ENCODE measurements at regions not wholly inside any gene's neighbourhood (a gene's known extent, or its start where the extent isn't known, plus 50 kb on each side); places are given as distances from the start of the nearest gene placed in this dataset.
A peak's percentile ranks its signal among the peaks of the same experiment; 100 is the strongest.

DNA sequence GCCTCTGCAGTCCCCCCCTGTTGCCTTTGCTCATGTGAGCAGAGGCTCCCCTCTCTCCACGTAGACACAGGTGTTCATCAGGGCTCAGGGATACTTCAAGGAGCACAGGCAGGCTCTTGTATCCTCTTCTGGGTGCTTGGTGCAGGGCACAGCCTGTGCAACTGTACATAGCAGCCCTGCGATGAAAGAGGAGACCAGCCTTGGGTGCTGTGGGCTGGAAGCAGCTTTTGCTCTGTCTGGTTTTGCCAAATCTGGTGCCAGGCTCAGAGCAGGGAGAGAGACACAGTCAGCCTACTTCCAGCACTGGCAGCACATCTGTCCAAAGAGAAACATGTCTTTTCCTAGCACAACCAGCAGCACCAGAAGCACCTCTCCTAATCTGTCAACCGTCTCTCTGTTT lies 132.1 kb downstream of the ETS2 start:
- H3K4me3 Mint-ChIP-seq = no peak overlapping the region
- ATAC-seq (no peak), DNase-seq (no peak)
- peak overlapping the region in 1 of 2 donors; percentile 64 for H3K27ac Mint-ChIP-seq
- Histone ChIP-seq H3K4me3 (ENCODE audit: low read length) (no peak overlapping the region), H3K36me3 (ENCODE audit: control insufficient read depth, insufficient read depth, low read length) (no peaks in the 10 kb centered on the region), H3K4me1 (ENCODE audit: control insufficient read depth, insufficient read depth, low read length) (peaks cover 11% of the 10 kb centered on the region), H3K9me3 (ENCODE audit: control insufficient read depth, insufficient read depth, low read length) (no peaks in the 10 kb centered on the region), H3K27me3 (ENCODE audit: control insufficient read depth, insufficient read depth, low read length) (no peaks in the 10 kb centered on the region), H3K27ac (ENCODE audit: low read length) (no peak overlapping the region)
- TF ChIP-seq, protein P1, sequence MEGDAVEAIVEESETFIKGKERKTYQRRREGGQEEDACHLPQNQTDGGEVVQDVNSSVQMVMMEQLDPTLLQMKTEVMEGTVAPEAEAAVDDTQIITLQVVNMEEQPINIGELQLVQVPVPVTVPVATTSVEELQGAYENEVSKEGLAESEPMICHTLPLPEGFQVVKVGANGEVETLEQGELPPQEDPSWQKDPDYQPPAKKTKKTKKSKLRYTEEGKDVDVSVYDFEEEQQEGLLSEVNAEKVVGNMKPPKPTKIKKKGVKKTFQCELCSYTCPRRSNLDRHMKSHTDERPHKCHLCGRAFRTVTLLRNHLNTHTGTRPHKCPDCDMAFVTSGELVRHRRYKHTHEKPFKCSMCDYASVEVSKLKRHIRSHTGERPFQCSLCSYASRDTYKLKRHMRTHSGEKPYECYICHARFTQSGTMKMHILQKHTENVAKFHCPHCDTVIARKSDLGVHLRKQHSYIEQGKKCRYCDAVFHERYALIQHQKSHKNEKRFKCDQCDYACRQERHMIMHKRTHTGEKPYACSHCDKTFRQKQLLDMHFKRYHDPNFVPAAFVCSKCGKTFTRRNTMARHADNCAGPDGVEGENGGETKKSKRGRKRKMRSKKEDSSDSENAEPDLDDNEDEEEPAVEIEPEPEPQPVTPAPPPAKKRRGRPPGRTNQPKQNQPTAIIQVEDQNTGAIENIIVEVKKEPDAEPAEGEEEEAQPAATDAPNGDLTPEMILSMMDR (IDR thresholded peaks at IDR 0.05) = no peak
- 71% methylated on average over 3 of the region's 3 CpGs for WGBS (ENCODE audit: insufficient coverage)
- H3K36me3 Mint-ChIP-seq = no peaks in the 10 kb centered on the region
- intact Hi-C loops (cut with micrococcal nuclease) = no loop called here
- H3K9me3 Mint-ChIP-seq = no peaks in the 10 kb centered on the region
- peaks cover 2 to 7% of the 10 kb centered on the region in 2 donors for H3K27me3 Mint-ChIP-seq (ENCODE audit: low read depth in 2 of 2)
- H3K4me1 Mint-ChIP-seq = peaks cover 13 to 15% of the 10 kb centered on the region in 2 donors

GRCh38 chr21:38937286-38937790 lies 131.6 kb downstream of the ETS2 start:
- peaks cover 11% of the 10 kb centered on the region for H3K4me1 ChIP-seq (ENCODE audit: control insufficient read depth, insufficient read depth, low read length)
- DNase-seq = no peak
- ATAC-seq = no peak
- WGBS (ENCODE audit: insufficient coverage) = 70% methylated on average over 3 of the region's 4 CpGs
- Mint-ChIP-seq H3K9me3 (no peaks in the 10 kb centered on the region), H3K4me1 (peaks cover 13 to 15% of the 10 kb centered on the region in 2 donors), H3K27me3 (ENCODE audit: low read depth in 2 of 2) (peaks cover 2% of the 10 kb centered on the region in 2 donors), H3K4me3 (no peak overlapping the region), H3K27ac (peak overlapping the region in 1 of 2 donors; percentile 64), H3K36me3 (no peaks in the 10 kb centered on the region)
- intact Hi-C loops (cut with micrococcal nuclease) = no loop called here
- TF ChIP-seq, protein P1 (IDR thresholded peaks at IDR 0.05) = no peak
- no peaks in the 10 kb centered on the region for H3K36me3 ChIP-seq (ENCODE audit: control insufficient read depth, insufficient read depth, low read length)
- H3K9me3 ChIP-seq (ENCODE audit: control insufficient read depth, insufficient read depth, low read length) = no peaks in the 10 kb centered on the region
- H3K27ac ChIP-seq (ENCODE audit: low read length) = no peak overlapping the region
- no peaks in the 10 kb centered on the region for H3K27me3 ChIP-seq (ENCODE audit: control insufficient read depth, insufficient read depth, low read length)
- no peak overlapping the region for H3K4me3 ChIP-seq (ENCODE audit: low read length)

- H3K27me3 Mint-ChIP-seq (ENCODE audit: low read depth in 2 of 2) = peaks cover 0 to 2% of the 10 kb centered on the region in 2 donors
- DNase-seq (no peak), ATAC-seq (no peak)
- H3K27ac ChIP-seq (ENCODE audit: low read length) = no peak overlapping the region
- H3K9me3 Mint-ChIP-seq = no peaks in the 10 kb centered on the region
- peaks cover 13 to 15% of the 10 kb centered on the region in 2 donors for H3K4me1 Mint-ChIP-seq
- TF ChIP-seq, protein P1 (IDR thresholded peaks at IDR 0.05) = no peak
- H3K27me3 ChIP-seq (ENCODE audit: control insufficient read depth, insufficient read depth, low read length) = no peaks in the 10 kb centered on the region
- H3K27ac Mint-ChIP-seq = no peak overlapping the region
- H3K36me3 Mint-ChIP-seq = no peaks in the 10 kb centered on the region
- H3K4me1 ChIP-seq (ENCODE audit: control insufficient read depth, insufficient read depth, low read length) = peaks cover 11% of the 10 kb centered on the region
- H3K9me3 ChIP-seq (ENCODE audit: control insufficient read depth, insufficient read depth, low read length) = no peaks in the 10 kb centered on the region
- H3K4me3 ChIP-seq (ENCODE audit: low read length) = no peak overlapping the region
- intact Hi-C loops (cut with micrococcal nuclease) = no loop called here
- WGBS (ENCODE audit: insufficient coverage) = 88% methylated on average over 4 of the region's 4 CpGs
- H3K36me3 ChIP-seq (ENCODE audit: control insufficient read depth, insufficient read depth, low read length) = no peaks in the 10 kb centered on the region
- H3K4me3 Mint-ChIP-seq = no peak overlapping the region
Measured at GRCh38 chr21:38936240-38936639, 130.5 kb downstream of the ETS2 start.

- H3K4me3 Mint-ChIP-seq = no peak overlapping the region
- H3K36me3 Mint-ChIP-seq = no peaks in the 10 kb centered on the region
- no peak overlapping the region for H3K27ac Mint-ChIP-seq
- H3K9me3 Mint-ChIP-seq = no peaks in the 10 kb centered on the region
- Histone ChIP-seq H3K36me3 (ENCODE audit: control insufficient read depth, insufficient read depth, low read length) (no peaks in the 10 kb centered on the region), H3K9me3 (ENCODE audit: control insufficient read depth, insufficient read depth, low read length) (no peaks in the 10 kb centered on the region), H3K4me1 (ENCODE audit: control insufficient read depth, insufficient read depth, low read length) (peaks cover 11% of the 10 kb centered on the region), H3K4me3 (ENCODE audit: low read length) (no peak overlapping the region), H3K27me3 (ENCODE audit: control insufficient read depth, insufficient read depth, low read length) (no peaks in the 10 kb centered on the region), H3K27ac (ENCODE audit: low read length) (no peak overlapping the region)
- TF ChIP-seq, protein P1 (IDR thresholded peaks at IDR 0.05) = no peak
- peaks cover 0 to 2% of the 10 kb centered on the region in 2 donors for H3K27me3 Mint-ChIP-seq (ENCODE audit: low read depth in 2 of 2)
- intact Hi-C loops (cut with micrococcal nuclease) = no loop called here
- 73% methylated on average over 10 of the region's 10 CpGs for WGBS (ENCODE audit: insufficient coverage)
- H3K4me1 Mint-ChIP-seq = peaks cover 13 to 15% of the 10 kb centered on the region in 2 donors
- no peak for DNase-seq
- ATAC-seq = no peak
Measured at GRCh38 chr21:38933731-38934130, 128.0 kb downstream of the ETS2 start.
